PFSK-1 (cell line): ENCODE measurements at regions not wholly inside any gene's neighbourhood (a gene's known extent, or its start where the extent isn't known, plus 50 kb on each side); places are given as distances from the start of the nearest gene placed in this dataset.

Experiments
- FOXP2 ChIP-seq: optimal IDR thresholded peaks from 2 replicates; pipeline ENCODE3; 2011; ENCODE audit warnings: borderline replicate concordance, control low read depth, inconsistent platforms; ENCODE audit not compliant: insufficient read depth; ENCODE audit errors: extremely low read length, extremely low read depth
- POLR2AphosphoS5 ChIP-seq: IDR thresholded peaks from 2 replicates; pipeline ENCODE4 v1.6.1; 2012; ENCODE audit warnings: low read depth, mild to moderate bottlenecking, control low read depth, low read length, moderate library complexity
- REST ChIP-seq, 2 experiments: IDR thresholded peaks; 2 replicates each; pipeline versions ENCODE4 v1.6.1 to v1.8.0; 2011 to 2012; ENCODE audit warnings: low read depth in 2 of 2, low read length in 2 of 2, control low read depth in 1 of 2, inconsistent platforms in 1 of 2, mild to moderate bottlenecking in 1 of 2, moderate library complexity in 1 of 2; ENCODE audit not compliant: insufficient read depth in 1 of 2
- SIN3A ChIP-seq: IDR thresholded peaks from 2 replicates; pipeline ENCODE4 v1.6.1; 2012; ENCODE audit warnings: mild to moderate bottlenecking, low read length, moderate library complexity, borderline replicate concordance; ENCODE audit not compliant: insufficient read depth
- TAF1 ChIP-seq: IDR thresholded peaks from 2 replicates; pipeline ENCODE4 v1.6.1; 2012; ENCODE audit warnings: low read length, control low read depth, borderline replicate concordance; ENCODE audit not compliant: insufficient read depth

GRCh38 chr1:182164273-182164672 is 102.8 kb upstream of the ZNF648 start:
- no peak for TF ChIP-seq TAF1
- TF ChIP-seq POLR2AphosphoS5: no peak
- TF ChIP-seq SIN3A: no peak
- no peak for TF ChIP-seq REST (IDR thresholded peaks at IDR 0.05; ENCODE audit: insufficient read depth in 1 of 2, low read depth in 2 of 2, low read length in 2 of 2)
- TF ChIP-seq FOXP2: no peak
